Stimulated activated CD4-positive, alpha-beta T cell treated with anti-CD3 and anti-CD28 coated beads, Interleukin-1b, Interleukin-23, amount 100 ng/mL, for 24 hours (primary cell): ENCODE measurements at regions not wholly inside any gene's neighbourhood (a gene's known extent, or its start where the extent isn't known, plus 50 kb on each side); places are given as distances from the start of the nearest gene placed in this dataset.

Source experiments
- DNase-seq, 4 experiments: peaks; one replicate each; pipeline ENCODE4 v3.0.0-alpha.2; 2020; ENCODE audit warnings: low read depth in 4 of 4, low spot score in 1 of 4

DNA sequence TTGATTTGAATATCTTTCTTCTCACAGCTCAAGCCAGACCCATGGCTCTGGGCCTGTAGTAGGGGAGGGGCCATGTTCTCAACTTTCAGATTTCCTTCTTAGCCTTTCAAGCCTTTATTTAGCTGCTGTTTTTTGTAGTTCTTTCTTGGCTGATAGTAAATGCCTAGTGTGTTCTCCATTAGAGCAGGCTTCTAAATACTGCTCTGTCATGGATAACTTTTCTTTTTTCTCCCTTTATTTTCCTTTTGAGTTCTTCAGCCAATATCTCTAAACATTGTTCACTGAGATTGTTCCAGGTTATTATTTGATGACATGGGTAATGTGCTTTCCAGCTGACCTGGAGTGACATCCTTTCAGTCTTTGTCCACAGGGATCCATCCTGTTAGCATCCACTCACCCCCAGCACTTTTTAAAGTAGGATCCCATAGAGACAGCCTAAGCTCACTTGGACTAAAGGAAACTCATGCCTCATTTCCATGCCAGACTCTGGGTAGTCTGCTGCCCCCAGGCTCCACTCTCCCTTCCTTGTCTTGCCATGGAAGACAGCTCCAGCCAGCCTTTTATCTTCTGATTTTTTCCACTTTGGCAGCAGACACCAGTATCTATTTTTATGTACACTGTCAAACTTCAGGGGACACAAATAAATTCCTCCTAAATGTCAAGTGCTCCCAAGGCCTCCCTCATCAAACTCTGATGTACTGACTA lies 645.6 kb downstream of the RNF144B start:
- DNase-seq, result no peak

DNA sequence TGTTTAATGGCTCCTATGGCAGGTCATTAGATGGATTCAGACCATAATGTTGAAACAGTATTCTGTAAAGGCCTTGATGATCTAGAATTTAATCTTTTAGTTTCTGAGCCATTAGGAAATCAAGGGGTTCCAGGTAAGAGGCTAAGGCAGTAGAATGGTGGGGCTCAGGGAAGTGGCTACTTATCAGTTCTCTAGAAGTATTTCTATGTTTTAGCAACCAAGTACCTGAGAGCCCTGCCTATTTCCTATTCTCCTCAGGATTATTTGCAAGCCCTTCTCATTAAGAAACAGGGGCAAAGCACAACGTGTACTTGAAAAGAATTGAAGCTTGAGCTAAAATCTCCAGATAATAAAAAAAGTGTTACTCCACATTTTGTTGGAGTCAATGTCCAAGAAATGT lies 646.5 kb downstream of the RNF144B start:
- DNase-seq, result no peak

DNA sequence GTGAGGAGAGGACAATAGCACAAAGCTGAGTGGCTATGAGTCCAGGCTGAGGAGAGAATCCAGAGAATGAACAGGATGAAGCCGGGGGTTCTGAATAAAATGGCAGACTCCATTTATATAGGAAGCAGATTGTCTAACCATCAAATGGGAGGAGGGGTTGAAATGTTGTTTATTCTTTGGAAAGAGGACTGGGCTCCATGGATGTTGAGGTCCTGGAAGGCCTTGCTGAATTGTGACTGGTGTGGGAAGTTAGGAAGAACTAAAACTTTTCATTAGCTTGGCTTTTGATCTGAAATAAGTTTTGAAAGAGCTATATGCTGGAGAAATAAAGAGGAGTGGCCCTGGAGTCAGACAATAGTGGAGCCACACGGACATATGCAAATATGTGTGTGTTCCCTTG lies 647.8 kb downstream of the RNF144B start:
- DNase-seq, result no peak

DNA sequence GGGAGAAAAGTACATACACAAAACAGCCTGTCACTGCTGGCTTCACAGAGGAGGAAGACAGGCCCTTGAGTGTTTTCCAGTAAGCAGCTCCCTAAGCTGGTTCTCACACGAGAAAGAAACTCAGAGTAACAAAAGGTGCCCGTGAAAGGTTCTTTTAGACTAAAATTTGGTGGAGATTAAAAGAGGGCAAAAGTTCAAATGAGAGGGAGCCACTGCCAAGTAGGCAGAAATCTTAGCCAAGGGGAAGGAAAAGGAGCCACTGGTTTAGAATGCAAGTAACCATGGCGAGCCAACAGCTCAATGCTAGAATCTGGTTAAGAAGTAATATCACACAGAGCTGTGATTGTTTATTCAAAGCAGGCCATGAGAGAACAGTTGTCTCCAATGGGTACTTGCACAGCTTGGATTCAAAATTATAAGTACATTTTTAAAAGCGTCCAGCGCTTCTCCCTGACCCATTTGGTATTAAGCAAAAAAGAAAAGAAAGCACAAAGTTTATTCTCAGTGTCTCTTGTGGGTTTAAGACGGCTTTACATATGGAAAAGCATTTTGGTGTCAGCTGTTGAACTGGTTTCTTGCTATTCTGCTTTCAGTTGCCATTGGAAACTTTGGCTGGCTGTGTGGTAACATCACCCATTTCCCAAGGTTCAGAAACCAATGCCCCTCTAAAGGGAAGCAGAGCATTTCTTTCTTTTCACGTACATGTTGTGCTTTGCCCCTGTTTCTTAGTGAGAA lies 648.5 kb downstream of the RNF144B start:
- DNase-seq, result no peak

DNA sequence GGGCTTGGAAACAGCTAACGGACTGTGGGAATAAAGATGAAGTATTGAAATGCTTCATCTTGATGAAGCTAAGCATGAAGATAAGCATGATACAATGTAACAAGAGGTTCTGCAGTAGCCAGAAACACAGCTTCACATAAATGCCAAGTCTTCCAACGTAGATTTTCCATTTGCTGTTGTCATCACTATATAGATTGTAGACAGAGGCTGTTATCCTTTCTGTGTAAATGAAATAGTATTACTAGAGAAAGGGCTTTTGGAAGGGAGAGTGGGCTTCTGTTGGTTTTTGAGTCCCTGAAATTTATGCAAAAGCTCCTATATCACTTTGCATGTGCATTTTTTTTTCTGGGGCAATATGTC lies 649.0 kb downstream of the RNF144B start:
- DNase-seq, result no peak

DNA sequence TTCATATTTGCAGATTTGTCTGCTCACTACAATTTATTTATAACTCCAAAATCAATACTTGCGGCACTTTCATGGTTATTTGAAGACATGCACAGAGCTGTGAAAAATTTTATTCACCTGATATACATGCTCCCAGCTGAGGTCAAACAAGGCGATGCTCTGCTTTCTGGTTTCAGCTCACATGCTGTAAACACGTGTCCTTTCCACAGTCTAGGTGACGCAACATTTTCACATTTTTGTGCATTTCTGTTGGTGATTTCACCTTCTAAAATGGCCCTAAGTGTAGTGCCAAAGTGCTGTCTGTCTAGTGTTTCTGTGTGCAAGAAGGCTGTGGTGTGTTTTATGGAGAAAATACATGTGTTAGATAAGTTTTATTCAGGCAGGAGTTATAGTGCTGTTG lies 650.5 kb downstream of the RNF144B start:
- no peak for DNase-seq

DNA sequence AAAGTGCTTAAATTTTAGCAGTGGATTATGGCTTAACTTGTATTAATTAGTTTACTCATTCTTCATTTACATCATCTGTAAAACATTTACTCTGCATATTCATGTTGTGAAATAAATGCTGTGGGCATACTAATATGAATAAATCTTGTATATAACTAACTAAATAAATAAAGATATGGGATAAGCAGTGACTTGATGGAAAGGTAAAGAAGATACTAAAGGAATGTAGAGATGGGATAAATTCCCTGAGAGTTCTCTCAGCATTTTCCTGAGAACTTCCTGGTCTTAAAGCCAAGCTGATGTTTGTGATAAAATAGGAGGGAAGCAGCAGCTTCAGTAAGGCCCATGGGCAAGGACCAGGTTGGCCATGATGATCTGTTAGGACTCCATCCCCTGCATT lies 652.1 kb downstream of the RNF144B start:
- no peak for DNase-seq

DNA sequence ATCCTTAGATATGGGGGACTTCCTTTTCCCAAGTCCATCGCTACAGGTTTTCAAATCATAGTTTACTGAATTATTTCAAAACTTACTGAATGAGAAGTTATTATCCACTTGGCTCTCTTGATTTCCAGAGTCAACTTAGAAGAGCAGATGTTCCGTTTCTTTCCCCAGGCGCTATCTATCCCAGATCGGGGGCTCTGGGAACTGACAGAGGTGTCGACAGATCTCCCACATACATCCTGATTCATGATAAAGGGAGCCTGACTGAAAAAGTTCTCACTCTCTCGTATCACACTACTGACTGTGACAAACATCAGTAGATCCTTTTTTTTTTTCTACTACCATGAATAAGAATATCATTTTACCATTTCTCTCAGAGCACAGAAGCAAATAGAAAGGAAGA lies 654.8 kb downstream of the RNF144B start:
- DNase-seq, result no peak

DNA sequence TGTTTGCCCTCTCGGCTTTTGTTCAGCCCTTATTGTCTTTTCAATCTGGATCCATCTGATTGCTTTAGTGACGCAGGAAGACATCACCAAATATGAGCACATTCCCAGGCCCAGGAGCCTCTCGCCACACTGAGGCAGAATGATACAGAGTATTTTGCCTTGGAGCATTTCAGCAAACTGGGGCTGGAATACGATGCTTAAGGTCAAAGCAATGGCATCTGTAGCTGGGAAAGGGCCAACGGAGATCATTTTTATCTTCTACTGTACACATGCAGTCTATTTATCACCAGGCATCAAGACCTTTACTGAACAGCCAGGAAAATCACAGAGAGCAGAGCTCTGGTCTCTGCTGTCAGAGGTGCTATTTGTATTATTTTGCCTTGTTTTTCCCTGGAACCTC lies 655.3 kb downstream of the RNF144B start:
- no peak for DNase-seq

DNA sequence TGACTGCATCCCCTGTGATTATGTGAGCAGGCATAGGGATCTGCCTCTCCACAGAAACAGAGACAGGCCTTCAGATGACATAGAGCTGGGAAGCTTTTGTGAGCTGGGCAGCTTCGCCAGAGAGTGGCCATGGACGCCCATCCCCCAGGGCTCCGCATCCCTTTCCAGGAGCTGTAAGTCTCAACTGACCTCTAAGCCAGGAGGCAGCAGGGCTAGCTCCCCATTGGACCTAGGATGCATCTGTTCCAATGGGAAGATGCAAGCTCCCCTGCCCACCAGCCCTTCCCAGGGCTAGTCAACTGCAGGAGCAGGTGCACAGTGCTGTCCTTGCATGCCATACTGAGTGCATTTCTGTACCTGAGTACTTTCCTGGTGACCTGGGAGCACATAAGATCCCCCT lies 663.6 kb downstream of the RNF144B start:
- DNase-seq, result no peak

DNA sequence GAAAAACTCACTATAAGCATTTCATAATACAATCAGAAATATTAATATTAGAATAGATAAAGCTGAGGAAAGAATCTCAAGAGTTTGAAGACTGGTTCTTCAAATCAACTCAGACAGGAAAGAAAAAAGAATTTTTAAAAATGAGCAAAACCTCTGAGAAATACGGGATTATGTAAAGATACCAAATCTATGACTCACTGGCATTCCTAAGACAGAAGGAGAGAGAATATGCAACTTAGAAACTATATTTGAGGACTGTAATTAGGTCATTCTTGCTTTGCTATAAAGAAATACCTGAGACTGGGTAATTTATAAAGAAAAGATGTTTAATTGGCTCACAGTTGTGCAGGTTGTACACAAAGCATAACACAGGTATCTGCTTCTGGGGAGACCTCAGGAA lies 665.1 kb downstream of the RNF144B start:
- DNase-seq, result no peak

DNA sequence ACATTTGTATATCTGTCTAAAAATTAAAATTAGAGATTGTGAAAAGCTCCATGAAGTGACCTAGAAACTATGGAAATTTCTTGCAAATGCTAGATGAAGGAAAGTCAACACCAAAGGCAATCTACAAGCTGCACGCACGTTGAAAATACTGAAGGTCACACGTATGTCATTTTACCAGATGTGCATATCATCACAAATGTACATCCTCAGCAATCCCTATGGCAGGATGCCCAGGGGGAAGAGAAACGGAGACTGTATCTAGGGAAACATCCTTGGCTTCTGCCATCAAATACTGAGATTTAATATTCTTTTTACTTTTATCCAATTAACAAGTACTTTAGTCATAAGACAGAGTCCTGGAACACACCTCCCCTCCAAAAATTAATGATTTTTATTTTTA lies 672.0 kb downstream of the RNF144B start:
- DNase-seq, result no peak

DNA sequence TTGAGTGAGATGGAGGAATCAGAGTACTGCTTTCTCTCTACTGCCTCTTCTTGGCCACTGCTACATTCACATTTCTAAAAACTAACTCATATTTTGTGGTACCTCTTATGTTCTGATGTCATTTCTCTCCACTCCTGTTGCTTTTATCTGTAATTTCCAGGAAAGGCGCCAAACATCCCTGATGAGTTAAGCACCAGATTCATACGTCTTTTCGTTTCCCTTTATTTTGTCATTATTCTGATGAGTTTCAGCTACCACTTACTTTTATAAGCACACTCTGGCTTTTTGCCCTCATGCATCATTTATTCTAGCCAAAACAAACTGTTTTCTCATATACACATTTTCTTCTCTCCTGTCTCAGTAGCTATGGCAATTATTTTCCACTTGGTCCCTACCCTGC lies 680.0 kb downstream of the RNF144B start:
- DNase-seq, result no peak

DNA sequence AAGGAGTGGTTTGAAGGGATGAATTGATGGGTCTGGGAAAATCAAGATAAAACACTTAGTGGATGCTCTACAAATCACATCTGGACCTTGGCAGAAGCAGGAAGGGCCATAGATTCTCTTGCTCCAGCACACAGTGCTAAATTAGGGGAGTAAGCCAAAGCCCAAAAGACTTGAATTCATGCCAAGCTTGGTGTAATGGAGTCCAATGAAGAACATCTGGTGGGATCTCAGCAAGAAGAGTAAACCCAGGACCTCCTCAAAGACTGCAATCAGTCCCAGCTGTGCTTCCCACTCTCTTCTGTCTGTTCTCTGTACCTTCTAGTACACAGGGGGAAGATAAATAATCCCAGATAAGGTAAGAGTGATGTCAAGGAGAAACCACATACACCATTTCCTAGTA lies 683.4 kb downstream of the RNF144B start:
- DNase-seq, result no peak

DNA sequence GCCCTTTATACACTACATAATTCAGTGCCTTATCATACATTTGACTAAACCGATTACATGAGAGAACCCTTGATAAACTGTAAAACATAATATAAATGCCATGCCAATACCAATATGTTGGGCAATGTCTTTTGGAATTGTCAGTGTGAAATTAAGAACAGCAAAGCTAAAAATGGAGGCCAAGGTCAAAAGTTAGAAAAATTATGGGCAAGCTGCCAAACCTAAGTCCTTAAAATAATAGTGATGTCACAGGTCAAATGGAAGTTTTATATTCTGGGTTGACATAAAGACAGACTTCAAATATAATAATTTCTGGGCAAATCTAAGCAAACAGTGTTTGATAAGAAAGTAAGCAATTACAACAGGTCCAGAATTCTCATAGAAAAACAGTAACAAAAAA lies 696.7 kb downstream of the RNF144B start:
- DNase-seq, result no peak

DNA sequence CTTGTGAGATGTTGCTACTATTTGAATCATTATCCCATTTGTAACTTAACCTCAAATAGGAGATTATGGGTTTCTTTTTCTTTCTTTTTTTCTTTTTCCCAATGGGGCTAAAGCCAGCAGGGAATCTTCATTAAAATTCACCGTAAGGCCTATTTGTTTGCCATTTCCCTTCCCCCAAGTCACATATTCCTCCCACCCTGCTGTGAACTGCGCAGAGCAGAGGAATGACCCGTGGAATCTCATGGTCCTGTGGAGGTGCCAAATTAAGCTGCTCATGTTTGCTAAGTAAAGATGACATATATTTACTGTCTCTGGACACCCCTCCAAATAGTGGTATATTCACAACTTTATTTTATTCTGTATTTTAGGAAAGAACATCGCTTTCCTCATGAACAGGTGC lies 699.3 kb downstream of the RNF144B start:
- no peak for DNase-seq

DNA sequence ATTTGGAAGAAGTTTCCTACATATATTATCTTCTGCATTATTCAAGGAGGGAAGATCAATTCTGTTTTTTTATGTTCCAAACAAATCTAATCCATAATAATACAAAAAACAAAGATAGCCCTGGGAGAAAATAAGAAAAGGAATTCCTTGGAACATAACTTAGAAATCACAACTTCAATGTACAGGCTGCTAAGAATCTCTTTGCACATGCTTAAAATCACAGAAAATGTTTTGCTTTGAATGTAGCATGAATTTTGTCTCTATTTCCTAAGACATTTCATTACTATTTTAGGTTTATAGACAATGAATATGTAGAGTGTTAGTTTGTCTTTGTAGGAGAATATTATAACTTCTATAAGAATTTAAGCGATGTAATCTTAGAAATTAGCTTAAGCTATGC lies 700.1 kb downstream of the RNF144B start:
- DNase-seq, result no peak

DNA sequence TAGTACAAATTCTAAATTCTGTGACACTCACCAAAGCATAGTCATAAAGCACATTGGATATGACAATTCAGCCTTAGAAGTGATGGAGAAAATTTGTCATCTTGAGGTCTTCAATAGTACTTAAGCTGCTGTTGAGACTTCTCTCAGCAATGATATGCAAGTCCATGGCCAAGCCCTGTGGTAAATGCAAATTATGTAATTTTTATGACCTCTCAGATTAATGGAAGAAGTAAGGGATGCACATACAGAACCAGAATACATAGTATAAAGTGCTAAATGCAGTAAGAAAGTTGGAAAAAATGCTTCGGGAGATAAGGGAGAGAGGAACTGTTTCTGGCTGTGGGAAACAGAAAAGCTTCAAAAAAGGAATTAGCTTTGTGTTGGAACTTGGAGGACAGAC lies 700.7 kb downstream of the RNF144B start:
- DNase-seq, result no peak

DNA sequence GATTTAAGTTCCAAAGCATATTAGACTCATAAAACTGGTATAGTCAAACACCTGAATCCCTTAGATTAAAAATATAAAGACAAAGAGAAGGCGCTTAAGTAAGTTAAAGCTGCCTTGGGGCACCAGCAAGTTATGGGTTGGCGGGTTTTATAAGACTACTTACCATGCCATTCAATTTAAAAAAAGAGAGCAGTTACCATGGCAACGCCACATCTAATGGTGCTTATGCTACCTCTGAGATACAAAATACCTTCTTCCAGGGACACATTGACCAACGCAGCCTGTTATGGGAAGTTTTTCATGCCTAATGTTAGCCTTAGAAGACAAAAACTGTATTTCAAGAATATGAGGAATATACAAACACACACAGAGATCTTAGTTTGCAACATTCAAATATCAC lies 713.6 kb downstream of the RNF144B start:
- no peak for DNase-seq

DNA sequence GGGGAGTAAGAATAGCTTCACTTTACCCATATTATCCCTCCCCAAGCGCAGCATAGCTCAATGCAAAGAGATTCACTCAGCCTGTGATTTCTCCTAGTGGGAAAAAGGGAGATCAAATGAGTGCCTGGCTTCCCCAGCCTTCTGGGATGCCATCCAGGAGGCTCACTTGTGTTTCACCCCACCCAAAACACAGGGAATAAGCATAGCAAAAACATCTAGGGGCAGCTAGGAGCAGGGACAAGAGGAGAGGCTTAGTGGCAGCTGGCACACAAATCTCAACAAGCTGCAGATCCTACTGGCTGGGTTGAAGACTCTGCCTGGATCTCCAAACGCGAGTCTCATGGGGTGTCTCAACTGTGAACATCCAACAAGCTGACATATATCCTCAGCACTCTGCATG lies 715.8 kb downstream of the RNF144B start:
- no peak for DNase-seq

DNA sequence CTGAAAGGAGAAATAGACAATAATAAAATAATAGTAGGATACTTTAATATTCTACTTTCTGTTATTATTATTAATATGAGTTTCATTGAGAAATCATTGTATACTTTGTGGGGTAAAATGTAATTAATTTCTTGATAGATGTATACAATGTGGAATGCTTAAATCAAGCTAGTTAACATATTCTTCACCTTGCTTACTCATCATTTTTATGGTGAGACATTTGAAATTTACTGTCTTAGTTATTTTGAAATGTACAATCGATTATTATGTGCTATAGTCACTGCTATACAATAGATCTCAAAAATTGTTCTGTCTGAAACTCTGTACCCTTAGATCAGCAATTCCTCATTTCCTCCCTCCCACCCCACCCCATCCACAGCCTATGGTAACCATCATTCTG lies 720.3 kb downstream of the RNF144B start:
- DNase-seq, result no peak

DNA sequence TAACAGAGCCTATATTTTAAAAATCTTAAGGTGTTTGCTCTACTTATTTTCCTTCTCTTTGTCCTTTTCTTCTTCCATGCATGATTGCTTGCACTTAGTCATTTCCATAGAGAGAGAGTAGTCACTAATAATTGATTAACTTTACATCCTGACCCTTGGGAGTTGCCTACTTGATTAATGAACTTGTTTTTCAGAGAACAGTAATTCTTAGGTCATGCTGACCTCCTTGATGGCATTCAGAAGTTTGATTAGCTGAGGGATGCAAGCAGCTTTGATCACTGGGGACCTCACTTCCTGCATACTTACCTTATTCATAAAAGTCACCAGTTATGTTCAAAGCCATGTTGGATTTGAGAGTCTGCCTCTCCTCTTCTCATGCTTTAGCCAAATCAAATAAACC lies 715.6 kb upstream of the ID4 start:
- DNase-seq, result no peak

DNA sequence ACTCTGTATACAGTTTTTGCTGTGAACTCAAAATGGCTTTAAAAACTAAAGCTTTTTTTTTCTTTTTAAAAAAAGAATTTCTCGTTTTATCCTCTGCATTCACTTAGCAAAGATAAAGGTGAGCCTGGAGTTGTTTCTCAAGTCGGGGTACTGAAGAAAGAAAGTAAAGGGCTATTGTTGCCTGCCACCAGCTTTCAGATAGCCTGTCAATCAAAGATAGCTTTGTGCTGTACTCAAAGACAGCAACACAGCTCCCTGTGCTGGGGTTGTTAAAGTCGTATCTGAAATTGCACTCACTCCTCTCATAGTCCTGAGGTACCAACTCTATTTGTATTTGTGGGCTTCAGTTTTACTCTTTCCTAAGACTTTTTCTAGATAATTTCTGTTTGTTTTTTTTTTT lies 710.1 kb upstream of the ID4 start:
- no peak for DNase-seq
